ENCODE measurements at regions not wholly inside any gene's neighbourhood (a gene's known extent, or its start where the extent isn't known, plus 50 kb on each side); places are given as distances from the start of the nearest gene placed in this dataset.

DNA sequence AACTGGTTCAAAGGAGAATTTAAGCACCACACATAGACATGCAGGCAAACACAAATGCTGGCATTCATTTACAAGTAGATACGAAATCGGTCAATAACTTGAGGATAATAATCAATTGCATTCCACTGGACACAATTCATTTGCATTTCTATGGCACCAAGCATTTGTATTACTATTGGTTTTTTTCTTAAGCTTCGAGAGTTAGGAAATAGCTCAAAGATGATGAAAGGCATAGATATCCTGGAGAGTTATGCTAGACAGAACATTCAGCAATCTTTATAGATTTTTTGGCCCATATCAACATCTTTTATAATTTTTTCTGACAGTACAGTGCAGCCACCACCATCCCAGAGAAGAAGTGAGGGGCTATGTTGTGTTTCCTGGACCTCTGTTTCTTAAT lies 544.4 kb downstream of the MIAT start:
- TF ChIP-seq, protein P1, sequence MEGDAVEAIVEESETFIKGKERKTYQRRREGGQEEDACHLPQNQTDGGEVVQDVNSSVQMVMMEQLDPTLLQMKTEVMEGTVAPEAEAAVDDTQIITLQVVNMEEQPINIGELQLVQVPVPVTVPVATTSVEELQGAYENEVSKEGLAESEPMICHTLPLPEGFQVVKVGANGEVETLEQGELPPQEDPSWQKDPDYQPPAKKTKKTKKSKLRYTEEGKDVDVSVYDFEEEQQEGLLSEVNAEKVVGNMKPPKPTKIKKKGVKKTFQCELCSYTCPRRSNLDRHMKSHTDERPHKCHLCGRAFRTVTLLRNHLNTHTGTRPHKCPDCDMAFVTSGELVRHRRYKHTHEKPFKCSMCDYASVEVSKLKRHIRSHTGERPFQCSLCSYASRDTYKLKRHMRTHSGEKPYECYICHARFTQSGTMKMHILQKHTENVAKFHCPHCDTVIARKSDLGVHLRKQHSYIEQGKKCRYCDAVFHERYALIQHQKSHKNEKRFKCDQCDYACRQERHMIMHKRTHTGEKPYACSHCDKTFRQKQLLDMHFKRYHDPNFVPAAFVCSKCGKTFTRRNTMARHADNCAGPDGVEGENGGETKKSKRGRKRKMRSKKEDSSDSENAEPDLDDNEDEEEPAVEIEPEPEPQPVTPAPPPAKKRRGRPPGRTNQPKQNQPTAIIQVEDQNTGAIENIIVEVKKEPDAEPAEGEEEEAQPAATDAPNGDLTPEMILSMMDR (IDR thresholded peaks at IDR 0.05): no peak
- TF ChIP-seq POLR2AphosphoS5 (IDR thresholded peaks at IDR 0.05): no peak
- Histone ChIP-seq H3K36me3 (no peaks in the 10 kb centered on the region), H3K27me3 (no peaks in the 10 kb centered on the region), H3K4me1 (peaks cover 0 to 29% (median 11%) of the 10 kb centered on the region in 4 donors), H3K27ac (peak overlapping the region in 3 of 5 donors; percentile 44 to 80 (median 74)), H3K4me3 (no peak overlapping the region), H3K9me3 (no peaks in the 10 kb centered on the region)
- intact Hi-C loops (cut with DNase I; ENCODE audit: low total_unique reads): no loop called here
- WGBS, 5 donors: 83 to 94% (median 88%) methylated on average over 3 of the region's 3 CpGs
- DNase-seq: no peak

DNA sequence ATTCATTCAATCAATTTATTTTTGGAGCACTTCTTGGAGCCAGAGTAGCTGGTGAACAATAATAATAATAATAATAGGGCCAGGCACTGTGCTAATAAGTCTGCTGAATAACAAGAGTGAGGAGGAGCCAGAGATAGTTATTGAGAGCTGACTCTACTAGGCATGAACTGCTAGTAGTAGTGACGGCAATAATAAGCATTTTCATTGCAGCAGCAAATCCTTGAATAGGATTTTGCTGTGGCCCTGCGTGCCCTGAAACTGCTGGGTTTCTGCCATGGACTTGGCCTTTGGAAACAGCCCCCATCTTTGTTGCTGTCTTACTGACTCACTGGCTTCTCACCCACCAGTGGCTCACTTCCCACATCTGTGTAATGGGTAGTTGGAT lies 545.9 kb downstream of the MIAT start:
- H3K9me3 ChIP-seq: no peaks in the 10 kb centered on the region
- peaks cover 0 to 25% (median 11%) of the 10 kb centered on the region in 4 donors for H3K4me1 ChIP-seq
- peaks cover 0 to 6% (median 0%) of the 10 kb centered on the region in 3 donors for H3K27me3 ChIP-seq
- H3K36me3 ChIP-seq: no peaks in the 10 kb centered on the region
- TF ChIP-seq, protein P1 (IDR thresholded peaks at IDR 0.05): no peak
- no peak for TF ChIP-seq EP300 (IDR thresholded peaks at IDR 0.05)
- intact Hi-C loops (cut with DNase I; ENCODE audit: low total_unique reads): no loop called here
- peak overlapping the region in 2 of 5 donors; percentile 74 to 80 for H3K27ac ChIP-seq
- no peak overlapping the region for H3K4me3 ChIP-seq
- DNase-seq: no peak
- 70 to 86% (median 79%) methylated on average over 2 of the region's 2 CpGs for WGBS, 5 donors

DNA sequence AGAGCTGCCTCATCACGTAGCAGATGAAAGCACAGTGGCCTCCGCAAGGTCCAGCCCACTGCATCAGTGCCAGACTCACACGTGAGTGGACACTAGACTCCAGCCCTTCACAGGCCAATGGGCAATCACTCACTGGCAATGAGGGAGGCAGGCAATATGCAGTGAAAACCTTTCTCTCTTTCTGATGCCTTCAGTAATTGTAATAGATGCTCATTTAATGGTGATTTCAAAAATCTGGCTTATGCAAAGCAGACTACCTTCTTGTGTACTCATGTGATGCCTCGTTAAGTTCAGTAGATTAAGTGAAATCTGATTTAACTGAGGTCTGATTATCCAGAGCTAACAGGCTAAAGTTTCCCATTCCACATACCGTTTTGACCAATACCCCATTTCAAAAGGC lies 546.9 kb downstream of the MIAT start:
- H3K27me3 ChIP-seq: peaks cover 0 to 6% (median 0%) of the 10 kb centered on the region in 3 donors
- no peak for DNase-seq
- H3K36me3 ChIP-seq: no peaks in the 10 kb centered on the region
- no peak overlapping the region for H3K4me3 ChIP-seq
- 79 to 92% (median 86%) methylated on average over 5 of the region's 5 CpGs for WGBS, 5 donors
- TF ChIP-seq POLR2AphosphoS5 (IDR thresholded peaks at IDR 0.05) (no peak), POLR2A (IDR thresholded peaks at IDR 0.05) (no peak), EP300 (IDR thresholded peaks at IDR 0.05) (no peak)
- TF ChIP-seq, protein P1 (IDR thresholded peaks at IDR 0.05): no peak
- H3K9me3 ChIP-seq: no peaks in the 10 kb centered on the region
- intact Hi-C loops (cut with DNase I; ENCODE audit: low total_unique reads): no loop called here
- peaks cover 0 to 25% (median 11%) of the 10 kb centered on the region in 4 donors for H3K4me1 ChIP-seq
- H3K27ac ChIP-seq: no peak overlapping the region

DNA sequence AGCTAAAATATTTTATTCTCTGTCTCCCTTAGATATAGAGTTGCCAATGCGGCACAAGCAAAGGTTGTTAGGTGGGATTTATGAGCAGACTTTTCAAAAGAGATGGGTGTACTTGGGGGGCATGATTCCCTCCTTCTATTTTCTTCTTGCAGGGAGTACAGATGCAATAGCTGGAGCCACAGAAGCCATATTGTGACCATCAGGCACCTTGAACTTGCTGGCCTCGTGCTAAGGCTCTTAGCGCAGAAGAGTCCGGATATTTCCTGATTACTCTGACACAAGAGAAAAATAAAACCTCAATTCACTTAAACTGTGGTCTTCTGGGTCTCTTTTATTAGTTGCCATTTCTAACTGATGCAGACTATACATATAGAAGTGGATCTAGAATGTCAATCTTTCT lies 547.4 kb downstream of the MIAT start:
- 94 to 98% (median 96%) methylated on average over 4 of the region's 4 CpGs for WGBS, 5 donors

More for the DNA sequence above, 547.4 kb downstream of the MIAT start:
- TF ChIP-seq EP300 (IDR thresholded peaks at IDR 0.05) (no peak), POLR2AphosphoS5 (IDR thresholded peaks at IDR 0.05) (no peak), POLR2A (IDR thresholded peaks at IDR 0.05) (no peak)
- TF ChIP-seq, protein P1 (IDR thresholded peaks at IDR 0.05): no peak
- H3K36me3 ChIP-seq: no peaks in the 10 kb centered on the region
- H3K27ac ChIP-seq: no peak overlapping the region
- DNase-seq: no peak
- H3K4me3 ChIP-seq: no peak overlapping the region
- H3K27me3 ChIP-seq: peaks cover 0 to 6% (median 0%) of the 10 kb centered on the region in 3 donors
- intact Hi-C loops (cut with DNase I; ENCODE audit: low total_unique reads): no loop called here
- H3K9me3 ChIP-seq: no peaks in the 10 kb centered on the region
- peaks cover 0 to 25% (median 11%) of the 10 kb centered on the region in 4 donors for H3K4me1 ChIP-seq

Measured in stomach (tissue), 8 donors.